Fibroblast of lung (primary cell): ENCODE measurements at regions not wholly inside any gene's neighbourhood (a gene's known extent, or its start where the extent isn't known, plus 50 kb on each side); places are given as distances from the start of the nearest gene placed in this dataset.

Experiments used
- EZH2 ChIP-seq: IDR thresholded peaks from 2 replicates; pipeline ENCODE4 v1.5.1; 2012; ENCODE audit warnings: low read length, control low read depth, mild to moderate bottlenecking; ENCODE audit errors: missing control alignments
- TF ChIP-seq, protein P1 (sequence below), 2 donors: IDR thresholded peaks in 1 of 2; conservative IDR thresholded peaks in 1 of 2; 1 replicate in 1 of 2; 2 replicates in 1 of 2; pipeline ENCODE4 v1.5.1; 2011 to 2012; ENCODE audit warnings: low read length in 2 of 2, control low read depth in 1 of 2, inconsistent platforms in 1 of 2, low read depth in 1 of 2, mild to moderate bottlenecking in 1 of 2

DNA sequence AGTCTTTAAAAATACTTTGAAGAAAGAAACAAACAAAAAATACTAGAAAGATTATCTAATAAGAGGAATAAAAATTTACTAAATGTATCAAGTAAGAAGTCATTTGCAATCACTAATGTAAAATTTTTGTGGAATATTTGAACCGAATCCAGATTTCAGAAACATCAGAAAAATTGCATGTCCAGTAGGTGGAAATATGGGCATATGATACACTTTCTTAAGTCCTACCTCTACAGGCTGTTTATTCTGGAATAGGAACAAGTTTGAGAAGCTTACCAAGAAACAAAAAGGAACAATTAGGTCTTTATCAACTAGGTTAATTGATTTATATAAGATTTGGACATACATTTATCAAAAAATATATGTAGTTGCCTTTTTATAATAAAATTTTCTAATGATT is 292.9 kb upstream of the ROBO1 start:
- TF ChIP-seq, protein P1, sequence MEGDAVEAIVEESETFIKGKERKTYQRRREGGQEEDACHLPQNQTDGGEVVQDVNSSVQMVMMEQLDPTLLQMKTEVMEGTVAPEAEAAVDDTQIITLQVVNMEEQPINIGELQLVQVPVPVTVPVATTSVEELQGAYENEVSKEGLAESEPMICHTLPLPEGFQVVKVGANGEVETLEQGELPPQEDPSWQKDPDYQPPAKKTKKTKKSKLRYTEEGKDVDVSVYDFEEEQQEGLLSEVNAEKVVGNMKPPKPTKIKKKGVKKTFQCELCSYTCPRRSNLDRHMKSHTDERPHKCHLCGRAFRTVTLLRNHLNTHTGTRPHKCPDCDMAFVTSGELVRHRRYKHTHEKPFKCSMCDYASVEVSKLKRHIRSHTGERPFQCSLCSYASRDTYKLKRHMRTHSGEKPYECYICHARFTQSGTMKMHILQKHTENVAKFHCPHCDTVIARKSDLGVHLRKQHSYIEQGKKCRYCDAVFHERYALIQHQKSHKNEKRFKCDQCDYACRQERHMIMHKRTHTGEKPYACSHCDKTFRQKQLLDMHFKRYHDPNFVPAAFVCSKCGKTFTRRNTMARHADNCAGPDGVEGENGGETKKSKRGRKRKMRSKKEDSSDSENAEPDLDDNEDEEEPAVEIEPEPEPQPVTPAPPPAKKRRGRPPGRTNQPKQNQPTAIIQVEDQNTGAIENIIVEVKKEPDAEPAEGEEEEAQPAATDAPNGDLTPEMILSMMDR (conservative IDR thresholded peaks at IDR 0.05 in 1 of 2, IDR thresholded peaks at IDR 0.05 in 1 of 2; ENCODE audit: low read depth in 1 of 2, low read length in 2 of 2) = no peak
- no peak for TF ChIP-seq EZH2
